IgD-negative memory B cell (primary cell): ENCODE measurements at regions not wholly inside any gene's neighbourhood (a gene's known extent, or its start where the extent isn't known, plus 50 kb on each side); places are given as distances from the start of the nearest gene placed in this dataset.

ENCODE experiments used
- H3K27ac Mint-ChIP-seq, 3 donors: one replicate each; pipeline ENCODE4 v1.8.0; 2020 to 2022; ENCODE audit warnings: mild to moderate bottlenecking in 3 of 3, mixed read lengths in 3 of 3, moderate library complexity in 1 of 3
- H3K27me3 Mint-ChIP-seq: one replicate; pipeline ENCODE4 v1.8.0; 2021; ENCODE audit warnings: mixed read lengths
- H3K36me3 Mint-ChIP-seq: one replicate; pipeline ENCODE4 v1.8.0; 2020; ENCODE audit warnings: mild to moderate bottlenecking, mixed read lengths
- H3K4me1 Mint-ChIP-seq, 3 donors: one replicate each; pipeline ENCODE4 v1.8.0; 2020 to 2022; ENCODE audit warnings: mixed read lengths in 3 of 3, mild to moderate bottlenecking in 1 of 3
- H3K4me3 Mint-ChIP-seq, 4 donors: one replicate each; pipeline ENCODE4 v1.8.0; 2020 to 2022; ENCODE audit warnings: mild to moderate bottlenecking in 4 of 4, mixed read lengths in 4 of 4, moderate library complexity in 3 of 4
- H3K9me3 Mint-ChIP-seq, 3 donors: one replicate each; pipeline ENCODE4 v1.8.0; 2020 to 2021; ENCODE audit warnings: mixed read lengths in 3 of 3, mild to moderate bottlenecking in 1 of 3

DNA sequence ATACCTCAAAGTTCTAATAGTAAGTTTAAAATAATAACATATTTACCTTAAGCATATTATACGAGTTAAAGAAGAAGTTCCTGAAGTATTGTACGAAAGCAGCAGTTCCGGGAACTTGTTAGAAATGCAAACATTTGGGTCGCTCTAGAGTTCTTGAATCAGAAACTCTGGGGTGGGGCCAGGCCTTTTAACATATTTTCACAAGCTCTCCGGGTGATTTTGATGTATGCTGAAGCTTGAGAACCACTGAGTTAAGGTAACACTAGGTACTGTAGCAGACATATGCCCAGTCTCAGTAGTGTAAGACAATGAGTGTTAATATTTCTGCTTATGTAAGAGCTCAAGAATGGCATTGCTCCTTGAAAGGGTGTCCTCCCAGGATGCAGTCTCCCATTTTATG, 461.1 kb downstream of the C3orf38 start:
- Mint-ChIP-seq H3K9me3 (no peaks in the 10 kb centered on the region), H3K36me3 (no peaks in the 10 kb centered on the region), H3K4me3 (no peak overlapping the region), H3K27ac (no peak overlapping the region), H3K27me3 (no peaks in the 10 kb centered on the region), H3K4me1 (no peaks in the 10 kb centered on the region)

DNA sequence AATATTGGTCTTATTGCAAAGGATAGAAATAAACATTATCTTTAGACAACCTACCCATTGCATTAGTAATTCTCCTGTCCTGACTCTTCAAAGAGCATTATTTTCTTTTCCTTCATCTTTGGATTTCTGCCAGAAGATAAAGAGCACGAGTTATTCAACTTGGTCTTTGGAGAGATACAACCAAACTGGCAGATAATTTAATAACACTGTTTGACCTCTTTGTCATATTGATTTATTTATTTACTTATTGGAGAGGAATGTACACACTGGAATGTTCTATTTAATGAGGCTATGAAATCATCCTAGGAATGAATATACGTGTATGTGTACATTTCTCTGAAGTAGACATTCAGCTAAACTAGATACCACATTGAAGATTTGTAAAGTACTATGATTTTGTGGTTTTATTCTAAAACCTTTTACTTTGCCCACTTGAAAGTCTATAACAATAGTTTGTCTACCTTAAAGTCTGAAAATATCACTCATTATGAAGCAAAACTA, 462.1 kb downstream of the C3orf38 start:
- Mint-ChIP-seq H3K9me3 (no peaks in the 10 kb centered on the region), H3K4me3 (no peak overlapping the region), H3K36me3 (peaks cover 1% of the 10 kb centered on the region), H3K27me3 (no peaks in the 10 kb centered on the region), H3K4me1 (no peaks in the 10 kb centered on the region), H3K27ac (no peak overlapping the region)

DNA sequence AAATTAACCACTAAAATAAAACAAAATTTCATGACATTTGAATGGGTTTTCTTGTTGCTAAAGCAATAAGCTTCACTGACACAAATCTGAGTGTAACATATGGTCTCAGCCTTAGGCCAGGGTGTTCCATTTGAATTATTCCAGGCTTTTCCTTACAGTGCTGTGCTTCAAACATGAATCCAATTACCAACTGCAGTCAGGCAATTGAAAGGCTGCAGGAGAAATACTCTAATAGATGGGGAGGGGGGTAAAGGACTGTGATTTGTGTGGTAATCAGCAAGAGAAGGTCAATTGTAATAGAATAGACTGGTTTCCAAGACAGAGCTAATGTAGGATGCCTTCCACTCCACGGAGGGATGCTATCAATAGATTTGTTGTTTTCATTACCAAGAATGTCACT, 466.7 kb downstream of the C3orf38 start:
- peaks cover 0 to 1% (median 1%) of the 10 kb centered on the region in 3 donors for H3K4me1 Mint-ChIP-seq
- peaks cover 0 to 4% (median 1%) of the 10 kb centered on the region in 3 donors for H3K9me3 Mint-ChIP-seq
- H3K4me3 Mint-ChIP-seq: no peak overlapping the region
- H3K27me3 Mint-ChIP-seq: no peaks in the 10 kb centered on the region
- peaks cover 1% of the 10 kb centered on the region for H3K36me3 Mint-ChIP-seq
- no peak overlapping the region for H3K27ac Mint-ChIP-seq

DNA sequence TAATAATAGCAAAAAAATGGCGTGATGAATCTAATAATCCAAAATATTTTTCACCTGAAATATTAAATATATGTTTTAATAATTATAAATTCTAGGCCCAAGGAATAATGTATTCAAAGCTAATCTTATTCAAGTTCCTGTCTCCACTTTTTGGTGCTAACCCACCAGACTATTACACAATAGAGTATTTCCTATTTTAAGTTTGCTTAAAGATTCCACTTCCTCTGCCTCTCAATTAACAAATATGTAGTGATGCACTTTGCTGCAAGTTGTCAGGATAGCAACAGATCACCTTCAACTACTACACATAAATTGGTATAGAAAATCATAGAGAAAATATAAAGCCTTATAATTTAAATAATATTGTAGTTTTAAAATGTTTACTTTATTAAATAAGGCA, 467.5 kb downstream of the C3orf38 start:
- H3K4me3 Mint-ChIP-seq: no peak overlapping the region
- peaks cover 0 to 4% (median 1%) of the 10 kb centered on the region in 3 donors for H3K9me3 Mint-ChIP-seq
- H3K27ac Mint-ChIP-seq: no peak overlapping the region
- peaks cover 0 to 1% (median 1%) of the 10 kb centered on the region in 3 donors for H3K4me1 Mint-ChIP-seq
- peaks cover 1% of the 10 kb centered on the region for H3K36me3 Mint-ChIP-seq
- H3K27me3 Mint-ChIP-seq: no peaks in the 10 kb centered on the region

DNA sequence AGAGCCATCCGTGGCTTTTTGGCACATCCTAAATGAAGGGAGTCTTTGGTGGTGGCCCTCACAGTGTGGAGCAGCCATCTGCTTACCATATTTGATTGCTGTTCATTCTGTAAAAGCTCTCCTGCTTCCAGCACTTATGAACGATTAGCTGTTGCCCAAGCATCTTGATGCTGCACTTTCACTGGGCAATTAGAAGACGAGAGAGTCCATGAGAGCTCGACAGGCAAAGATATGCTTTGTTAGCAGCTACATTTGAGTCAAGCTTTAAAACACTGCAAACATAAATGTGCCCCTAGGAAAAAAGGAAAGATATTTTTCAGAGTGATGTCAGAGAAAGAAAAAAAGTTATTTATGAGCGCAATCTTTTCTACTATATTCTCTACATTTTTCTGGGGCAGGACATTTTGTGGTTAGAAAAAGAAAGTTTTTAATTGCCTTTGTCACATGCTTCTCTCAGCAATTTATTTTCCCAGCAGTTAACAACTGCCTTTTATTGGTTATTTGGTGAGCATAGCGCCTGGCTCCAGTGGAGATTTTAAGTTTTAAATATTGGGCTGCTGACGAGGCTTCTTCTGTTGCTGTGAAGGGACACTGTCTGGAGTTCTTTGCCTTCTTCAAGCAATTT, 468.4 kb downstream of the C3orf38 start:
- H3K4me1 Mint-ChIP-seq: peaks cover 0 to 1% (median 1%) of the 10 kb centered on the region in 3 donors
- peaks cover 1% of the 10 kb centered on the region for H3K36me3 Mint-ChIP-seq
- H3K27ac Mint-ChIP-seq: no peak overlapping the region
- no peak overlapping the region for H3K4me3 Mint-ChIP-seq
- peaks cover 0 to 4% (median 1%) of the 10 kb centered on the region in 3 donors for H3K9me3 Mint-ChIP-seq
- H3K27me3 Mint-ChIP-seq: no peaks in the 10 kb centered on the region

DNA sequence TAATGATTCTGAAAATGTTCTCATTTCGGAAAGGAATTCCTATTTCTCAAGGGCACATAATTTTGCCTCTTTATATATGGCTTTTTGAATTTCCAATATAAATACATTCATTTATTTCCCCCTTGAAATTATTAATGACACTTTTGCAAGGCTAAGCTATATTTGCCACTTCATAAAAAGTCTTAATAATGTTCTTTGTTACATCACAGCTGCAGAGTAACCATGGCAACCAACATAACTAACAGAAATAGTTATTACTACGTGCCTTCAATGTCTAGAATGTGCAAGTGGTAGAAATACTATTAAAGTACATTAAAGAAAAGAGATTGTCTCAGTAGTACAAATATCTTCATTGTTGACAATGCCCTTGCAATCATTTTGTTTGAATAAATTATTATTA, 471.8 kb downstream of the C3orf38 start:
- Mint-ChIP-seq H3K36me3 (no peaks in the 10 kb centered on the region), H3K27ac (no peak overlapping the region), H3K9me3 (peaks cover 0 to 4% (median 1%) of the 10 kb centered on the region in 3 donors), H3K4me1 (peaks cover 0 to 1% (median 1%) of the 10 kb centered on the region in 3 donors), H3K4me3 (no peak overlapping the region), H3K27me3 (no peaks in the 10 kb centered on the region)

DNA sequence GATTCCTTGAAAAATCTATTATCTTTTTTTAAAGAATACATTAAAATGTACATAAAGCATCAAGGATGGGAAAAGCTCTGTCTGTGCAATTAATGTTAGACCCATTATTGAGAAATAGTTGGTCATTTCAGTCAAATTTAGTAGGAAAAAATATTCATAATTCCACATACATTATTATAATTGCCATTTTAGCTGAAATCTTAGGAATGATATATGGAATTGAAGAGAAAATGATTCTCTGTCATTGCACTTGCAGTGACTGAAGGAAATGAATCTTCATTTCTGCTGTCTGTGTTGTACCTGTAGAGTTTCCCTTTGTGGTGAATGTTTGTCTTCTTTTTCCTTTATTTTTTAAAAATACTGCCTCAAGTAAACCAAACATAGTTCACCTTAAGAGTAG, 473.9 kb downstream of the C3orf38 start:
- no peaks in the 10 kb centered on the region for H3K36me3 Mint-ChIP-seq
- peaks cover 0 to 4% (median 0%) of the 10 kb centered on the region in 3 donors for H3K9me3 Mint-ChIP-seq
- no peak overlapping the region for H3K27ac Mint-ChIP-seq
- H3K4me1 Mint-ChIP-seq: peaks cover 0 to 1% (median 0%) of the 10 kb centered on the region in 3 donors
- H3K27me3 Mint-ChIP-seq: no peaks in the 10 kb centered on the region
- no peak overlapping the region for H3K4me3 Mint-ChIP-seq

DNA sequence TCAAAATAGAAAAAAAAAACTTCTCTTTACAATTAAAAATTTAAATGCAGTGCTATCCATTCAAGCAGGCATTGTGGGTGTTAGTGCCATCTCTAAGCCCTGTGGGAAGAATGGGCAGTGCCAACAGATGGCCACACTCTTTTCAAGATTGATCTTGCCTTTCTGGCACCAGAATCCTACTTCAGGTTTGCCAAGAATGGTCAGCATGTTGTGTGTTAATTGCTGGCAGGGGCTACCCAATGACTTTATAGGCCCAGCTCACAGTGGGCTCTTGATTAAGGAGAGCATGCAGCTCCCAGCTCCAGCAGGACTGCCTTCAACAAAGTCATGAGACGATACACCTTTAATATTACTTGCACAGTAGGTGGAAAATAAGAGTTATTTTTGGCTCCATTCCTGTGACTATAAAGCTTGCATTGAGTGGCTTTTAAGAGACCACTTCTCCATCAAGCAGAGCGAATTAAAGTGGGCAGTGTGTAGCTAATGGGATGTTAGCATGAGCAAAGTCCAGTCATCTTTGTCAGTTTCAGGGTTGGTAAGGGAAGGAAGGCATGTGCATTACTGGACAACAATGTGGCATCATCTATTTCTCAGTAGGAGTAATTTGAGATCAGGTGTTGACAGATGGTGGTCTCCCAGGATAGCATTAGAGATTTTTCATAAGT, 476.8 kb downstream of the C3orf38 start:
- Mint-ChIP-seq H3K27ac (no peak overlapping the region), H3K4me1 (no peaks in the 10 kb centered on the region), H3K27me3 (no peaks in the 10 kb centered on the region), H3K9me3 (no peaks in the 10 kb centered on the region), H3K4me3 (no peak overlapping the region), H3K36me3 (no peaks in the 10 kb centered on the region)

DNA sequence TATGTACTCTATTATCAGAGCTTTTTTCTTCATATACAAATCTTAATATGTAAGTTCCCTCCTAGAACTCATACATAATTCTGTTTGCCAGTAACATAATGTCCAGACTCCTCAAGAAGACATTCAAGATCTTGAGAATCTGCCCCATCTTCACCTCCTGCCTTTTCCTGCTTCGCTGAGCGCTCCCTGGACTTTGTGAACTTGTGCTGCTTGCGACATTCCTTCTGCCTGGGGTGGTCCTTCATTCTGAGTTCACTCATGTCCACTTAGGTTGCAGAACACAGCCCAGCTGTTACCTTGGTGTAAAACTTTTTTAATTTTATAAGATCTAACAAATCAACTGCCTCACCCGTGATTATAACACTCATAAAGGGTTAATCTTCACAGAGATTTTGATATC, 478.5 kb upstream of the EPHA3 start:
- Mint-ChIP-seq H3K9me3 (peaks cover 0 to 6% (median 0%) of the 10 kb centered on the region in 3 donors), H3K27me3 (no peaks in the 10 kb centered on the region), H3K4me1 (no peaks in the 10 kb centered on the region), H3K4me3 (no peak overlapping the region), H3K36me3 (no peaks in the 10 kb centered on the region), H3K27ac (no peak overlapping the region)

DNA sequence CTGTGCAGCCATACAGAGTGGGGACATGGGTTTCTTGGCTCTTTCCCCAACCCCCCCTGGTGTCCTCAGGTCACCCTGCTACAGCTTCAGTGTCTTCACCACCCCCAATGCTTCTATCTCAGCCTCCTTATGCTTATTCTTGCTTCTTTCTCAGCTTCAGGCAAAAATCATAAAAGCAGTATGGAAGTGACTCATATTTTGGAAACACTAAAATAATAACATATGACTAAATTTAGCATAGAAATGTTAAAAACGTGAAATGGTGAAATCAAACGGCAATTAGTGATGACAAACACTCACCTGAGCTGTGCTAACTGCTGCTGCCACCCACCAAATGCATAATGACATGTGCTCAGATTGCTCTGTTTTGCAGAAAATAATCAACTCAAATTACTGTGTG, 475.2 kb upstream of the EPHA3 start:
- no peak overlapping the region for H3K4me3 Mint-ChIP-seq
- H3K27me3 Mint-ChIP-seq: no peaks in the 10 kb centered on the region
- H3K36me3 Mint-ChIP-seq: no peaks in the 10 kb centered on the region
- peaks cover 2 to 6% (median 4%) of the 10 kb centered on the region in 3 donors for H3K9me3 Mint-ChIP-seq
- H3K27ac Mint-ChIP-seq: no peak overlapping the region
- peaks cover 0 to 2% (median 0%) of the 10 kb centered on the region in 3 donors for H3K4me1 Mint-ChIP-seq

DNA sequence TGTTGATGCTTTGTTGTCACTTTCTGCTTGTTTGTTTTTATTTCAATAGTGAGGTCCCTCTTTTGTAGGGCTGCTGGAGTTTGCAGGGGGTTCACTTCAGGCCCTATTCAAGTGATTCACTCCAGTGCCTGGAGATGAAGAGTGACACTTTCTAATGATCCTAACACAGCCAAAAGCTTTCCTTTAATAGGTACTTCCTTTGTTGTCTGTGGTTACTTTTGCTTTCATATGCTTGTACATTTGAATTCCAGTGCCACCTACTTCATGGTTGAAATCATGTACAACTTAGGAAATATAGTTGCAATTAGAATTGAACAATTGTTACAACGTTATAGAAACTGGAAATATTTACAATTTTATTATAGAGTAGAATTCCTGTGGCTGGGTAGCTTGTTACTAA, 466.8 kb upstream of the EPHA3 start:
- H3K36me3 Mint-ChIP-seq: no peaks in the 10 kb centered on the region
- H3K4me3 Mint-ChIP-seq: peak overlapping the region in 1 of 4 donors; percentile 29
- H3K27ac Mint-ChIP-seq: no peak overlapping the region
- H3K27me3 Mint-ChIP-seq: no peaks in the 10 kb centered on the region
- peaks cover 2 to 7% (median 2%) of the 10 kb centered on the region in 3 donors for H3K4me1 Mint-ChIP-seq
- peaks cover 2 to 9% (median 4%) of the 10 kb centered on the region in 3 donors for H3K9me3 Mint-ChIP-seq

DNA sequence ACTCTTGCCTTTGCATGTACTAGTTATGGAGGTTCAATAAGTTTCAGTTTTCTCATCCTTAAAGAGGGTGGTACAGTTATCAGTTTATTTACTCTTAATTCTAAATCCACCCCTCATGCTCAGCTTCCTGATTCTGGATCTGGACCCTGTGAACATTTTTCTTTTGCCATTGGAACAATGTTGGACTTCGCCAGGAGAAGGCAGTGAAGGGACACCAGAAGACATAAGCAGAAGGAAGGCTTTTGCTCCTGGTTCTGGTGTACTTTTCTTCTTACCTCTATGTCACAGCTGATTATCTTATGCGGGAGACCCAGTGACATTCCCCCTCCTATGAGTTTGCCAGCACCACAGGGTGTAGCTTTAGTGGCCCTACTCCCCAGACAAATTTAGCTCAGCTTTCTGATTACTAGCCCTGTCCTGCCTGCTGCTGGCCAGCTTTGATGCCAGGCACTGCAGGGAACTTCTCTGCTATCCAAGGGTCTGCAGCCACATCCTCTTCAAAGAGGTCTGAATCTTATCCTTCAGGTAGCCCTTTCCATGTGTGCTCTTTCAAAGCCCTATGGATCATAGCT, 466.3 kb upstream of the EPHA3 start:
- Mint-ChIP-seq H3K27me3 (no peaks in the 10 kb centered on the region), H3K4me3 (peak overlapping the region in 1 of 4 donors; percentile 54), H3K4me1 (peaks cover under 1 to 7% (median 2%) of the 10 kb centered on the region in 3 donors), H3K27ac (no peak overlapping the region), H3K9me3 (peaks cover 2 to 9% (median 4%) of the 10 kb centered on the region in 3 donors), H3K36me3 (no peaks in the 10 kb centered on the region)

DNA sequence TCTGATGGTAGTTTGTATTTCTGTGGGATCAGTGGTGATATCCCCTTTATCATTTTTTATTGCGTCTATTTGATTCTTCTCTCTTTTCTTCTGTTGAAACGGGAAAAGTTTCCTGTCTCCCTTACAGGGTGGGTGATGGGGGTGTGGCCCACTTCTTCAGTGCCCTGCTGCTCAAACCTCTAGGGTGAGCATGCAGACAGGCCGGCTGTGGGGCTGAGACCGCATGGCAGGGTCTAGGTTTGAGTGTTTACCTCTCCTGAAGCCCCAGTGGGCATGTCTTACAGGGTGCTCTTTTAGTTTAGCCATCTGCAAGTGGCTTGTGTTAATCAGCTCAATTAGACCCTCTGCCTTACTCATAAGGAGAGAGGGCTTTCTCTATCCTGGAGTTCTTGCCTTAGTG, 450.0 kb upstream of the EPHA3 start:
- no peaks in the 10 kb centered on the region for H3K36me3 Mint-ChIP-seq
- H3K4me3 Mint-ChIP-seq: no peak overlapping the region
- H3K9me3 Mint-ChIP-seq: peaks cover 0 to 2% (median 0%) of the 10 kb centered on the region in 3 donors
- H3K27me3 Mint-ChIP-seq: no peaks in the 10 kb centered on the region
- no peaks in the 10 kb centered on the region for H3K4me1 Mint-ChIP-seq
- H3K27ac Mint-ChIP-seq: no peak overlapping the region

DNA sequence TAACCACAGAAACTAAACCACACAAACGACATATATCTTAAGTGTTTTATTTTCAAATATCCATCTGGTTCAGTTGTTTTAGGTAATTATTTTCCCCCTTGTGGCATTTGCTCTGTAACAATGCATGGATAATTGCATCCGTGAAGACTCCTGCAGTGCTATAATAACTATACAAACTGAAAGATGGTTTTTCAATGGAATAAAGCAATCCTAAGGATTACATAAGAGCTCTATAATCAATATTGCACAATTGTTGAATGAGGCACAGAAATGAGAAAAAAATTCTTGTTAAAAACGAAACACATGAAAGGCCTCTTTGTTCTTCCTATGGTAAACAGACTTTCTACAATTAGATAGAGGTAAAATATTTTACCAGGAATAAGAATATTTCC, 446.0 kb upstream of the EPHA3 start:
- Mint-ChIP-seq H3K27ac (no peak overlapping the region), H3K9me3 (no peaks in the 10 kb centered on the region), H3K36me3 (no peaks in the 10 kb centered on the region), H3K27me3 (no peaks in the 10 kb centered on the region), H3K4me3 (no peak overlapping the region), H3K4me1 (no peaks in the 10 kb centered on the region)

DNA sequence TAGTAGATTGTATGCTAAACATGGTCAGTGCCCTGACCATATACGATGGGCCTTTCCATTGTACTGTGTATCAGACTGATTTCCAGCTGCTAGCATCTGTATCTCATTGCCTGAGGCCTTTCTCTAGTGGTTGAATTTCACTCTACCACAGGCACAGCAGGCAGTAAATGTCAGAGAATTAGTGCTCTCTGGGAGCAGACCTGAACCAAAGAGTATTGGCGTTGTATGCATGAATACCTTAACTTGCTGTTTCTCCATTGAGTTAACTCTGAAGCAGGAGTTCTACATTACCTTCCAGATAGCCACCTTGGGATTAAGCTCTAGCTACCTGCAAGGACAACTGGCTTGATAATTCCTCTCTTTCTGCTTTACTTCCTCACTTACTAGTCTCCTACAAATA, 439.2 kb upstream of the EPHA3 start:
- Mint-ChIP-seq H3K4me1 (no peaks in the 10 kb centered on the region), H3K4me3 (no peak overlapping the region), H3K27ac (no peak overlapping the region), H3K36me3 (no peaks in the 10 kb centered on the region), H3K9me3 (no peaks in the 10 kb centered on the region), H3K27me3 (no peaks in the 10 kb centered on the region)
